HG03045 (cell line): ENCODE measurements at regions not wholly inside any gene's neighbourhood (a gene's known extent, or its start where the extent isn't known, plus 50 kb on each side); places are given as distances from the start of the nearest gene placed in this dataset.
"Not testable (repeated sequence)": the region's sequence is repeated elsewhere in the genome, so short reads cannot be mapped to it uniquely, and the experiment has no call there.

ENCODE experiments used
- ATAC-seq: cut with Tn5 transposase; IDR thresholded peaks from one replicate; pipeline ENCODE4 v1.9.1; 2021; ENCODE audit warnings: mild to moderate bottlenecking, moderate library complexity; ENCODE audit not compliant: unreplicated experiment

DNA sequence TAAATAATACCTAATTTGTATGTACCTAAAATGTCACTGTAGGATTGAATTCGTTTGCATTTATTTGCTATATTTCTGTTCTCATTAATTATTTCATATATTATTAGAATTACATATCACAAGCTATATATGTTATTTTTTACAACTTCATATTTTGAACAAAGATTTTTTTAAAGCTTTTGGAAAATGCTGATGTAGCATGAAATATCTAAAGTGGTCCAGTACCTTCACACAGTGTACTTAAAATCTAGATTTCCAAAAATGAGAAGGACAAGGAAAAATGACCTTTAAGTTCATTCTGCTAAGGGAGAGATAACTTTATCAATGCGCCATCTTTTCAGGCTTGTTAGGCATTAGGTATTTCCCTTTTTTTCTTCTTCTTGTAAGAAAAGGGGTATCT, 71.8 kb downstream of the LARP7 start:
- no peak for ATAC-seq

DNA sequence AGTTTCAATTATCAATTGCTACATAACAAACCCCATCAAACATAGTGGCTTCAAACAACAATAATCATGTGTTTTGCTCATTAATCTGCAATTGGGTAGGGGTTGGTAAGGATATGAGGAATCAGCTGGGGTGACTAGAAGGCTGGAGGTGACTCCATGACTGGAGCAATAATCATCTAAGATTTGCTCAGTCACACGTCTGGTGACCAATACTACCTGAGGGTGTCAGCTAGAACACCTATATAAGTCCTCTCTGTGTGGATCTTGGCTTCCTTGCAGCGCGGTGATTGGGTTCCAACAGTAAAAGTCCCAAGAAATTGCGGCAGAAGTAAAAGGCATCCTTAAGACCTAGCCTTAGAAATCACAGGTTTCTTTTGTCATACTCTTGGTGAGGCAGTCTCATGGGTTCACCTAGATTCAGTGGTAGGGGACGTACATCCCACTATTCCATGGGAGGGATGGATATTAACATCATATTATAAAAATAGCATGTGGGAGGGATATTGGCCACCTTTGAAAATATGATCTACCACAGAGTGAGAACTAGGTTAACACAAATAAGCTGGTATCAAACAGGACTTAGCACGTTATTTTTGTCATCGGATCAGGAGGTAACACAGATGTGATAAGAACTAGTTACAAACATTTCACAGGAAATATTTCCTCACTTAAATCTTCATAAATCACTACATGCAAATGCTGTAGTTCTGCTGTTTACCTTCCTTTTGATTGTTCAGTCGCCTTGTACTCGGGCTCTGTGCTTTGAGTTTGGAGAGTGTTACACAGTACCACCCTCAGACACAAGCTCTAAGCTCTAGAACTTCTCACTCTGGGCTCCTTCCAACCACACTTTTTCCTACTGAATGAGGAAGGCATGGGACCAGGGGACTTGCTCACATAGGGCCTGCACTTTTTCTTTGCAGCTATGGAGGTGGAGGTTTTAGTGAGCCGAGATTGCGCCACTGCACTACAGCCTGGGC, 78.3 kb downstream of the LARP7 start:
- ATAC-seq: no peak

DNA sequence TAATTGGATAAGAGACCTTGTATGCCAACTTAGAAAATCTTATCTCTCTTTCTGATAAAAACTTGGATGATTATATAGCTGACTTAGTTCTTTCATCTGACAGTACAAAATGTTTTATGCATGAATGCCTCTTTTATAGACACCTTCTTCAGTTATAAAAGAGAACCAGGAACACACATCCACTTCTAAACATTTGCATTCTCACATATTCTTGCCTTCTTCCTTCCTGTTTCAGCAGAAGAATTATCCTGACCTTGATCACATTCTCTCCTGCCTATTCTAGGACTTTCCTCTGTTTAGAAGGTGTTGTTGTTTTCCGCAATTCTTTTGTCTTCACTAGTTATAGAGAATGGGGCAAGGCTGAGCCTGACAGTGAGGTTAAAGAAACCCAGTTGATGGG, 80.9 kb downstream of the LARP7 start:
- no peak for ATAC-seq

DNA sequence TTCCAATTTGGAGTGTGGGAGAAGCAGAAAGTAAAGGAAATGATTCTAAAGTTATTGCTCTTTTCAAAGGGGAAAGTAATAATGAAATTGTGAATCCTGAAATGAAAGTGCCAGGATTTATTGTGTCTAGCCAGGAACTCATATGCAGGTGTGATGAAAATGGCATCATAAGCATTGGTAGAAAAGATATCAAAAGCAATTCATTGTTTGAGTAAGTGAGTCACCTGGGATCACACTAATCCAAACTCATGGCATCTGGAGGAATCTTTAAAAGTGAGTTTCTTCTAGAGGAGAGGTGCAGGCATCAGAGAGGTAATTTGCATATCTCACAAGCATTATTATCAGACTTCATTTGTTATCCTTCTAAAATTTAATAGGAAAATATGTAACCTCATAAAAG, 84.7 kb downstream of the LARP7 start:
- no peak for ATAC-seq

DNA sequence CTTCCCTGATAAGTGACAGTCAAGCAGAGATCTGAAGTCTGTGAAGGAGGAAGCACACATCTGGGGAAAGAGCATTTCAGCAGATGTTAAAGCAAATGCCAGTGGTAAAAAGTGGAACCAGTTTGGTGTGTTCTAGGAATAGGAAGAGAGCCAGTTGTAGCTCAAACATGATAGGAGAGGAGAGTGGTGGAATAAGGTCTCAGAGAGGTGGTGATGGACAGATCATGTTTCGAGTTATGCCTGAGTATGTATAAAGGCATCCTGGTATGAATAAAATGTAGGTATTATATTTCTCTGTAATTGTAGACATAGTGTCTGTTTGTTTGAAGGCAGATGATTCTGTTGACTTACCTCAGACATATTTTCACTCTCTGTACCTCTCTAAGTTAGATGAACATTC, 89.1 kb downstream of the LARP7 start:
- ATAC-seq: no peak

DNA sequence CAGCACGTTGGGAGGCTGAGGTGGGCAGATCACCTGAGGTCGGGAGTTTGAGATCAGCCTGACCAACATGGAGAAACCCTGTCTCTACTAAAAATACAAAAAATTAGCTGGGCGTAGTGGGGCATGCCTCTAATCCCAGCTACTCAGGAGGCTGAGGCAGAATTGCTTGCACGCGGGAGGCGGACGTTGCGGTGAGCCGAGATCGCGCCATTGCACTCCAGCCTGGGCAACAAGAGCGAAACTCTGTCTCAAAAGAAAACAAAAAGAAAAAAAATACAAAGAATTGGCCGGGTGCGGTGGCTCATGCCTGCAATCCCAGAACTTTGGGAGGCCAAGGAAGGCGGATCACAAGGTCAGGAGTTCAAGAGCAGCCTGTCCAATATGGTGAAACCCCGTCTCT, 90.8 kb downstream of the LARP7 start:
- ATAC-seq: not testable (repeated sequence)

DNA sequence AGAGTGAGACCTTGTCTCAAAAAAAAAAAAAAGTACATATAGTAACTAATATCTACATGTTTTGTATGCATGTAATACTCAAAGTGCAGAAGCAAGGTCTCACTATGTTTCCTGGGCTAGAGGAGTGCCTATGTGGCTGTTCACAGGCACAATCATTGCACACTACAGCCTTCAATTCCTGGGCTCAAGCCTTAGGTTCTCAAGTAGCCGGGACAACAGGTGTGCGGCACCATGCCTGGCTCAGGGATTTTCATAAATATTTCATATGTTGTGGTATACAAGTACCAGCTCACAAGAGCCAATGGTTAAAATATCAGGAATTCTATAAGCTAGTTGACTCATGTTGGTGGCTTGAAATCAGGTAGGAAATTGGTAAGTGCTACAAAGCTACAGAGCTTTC, 94.8 kb downstream of the LARP7 start:
- no peak for ATAC-seq

DNA sequence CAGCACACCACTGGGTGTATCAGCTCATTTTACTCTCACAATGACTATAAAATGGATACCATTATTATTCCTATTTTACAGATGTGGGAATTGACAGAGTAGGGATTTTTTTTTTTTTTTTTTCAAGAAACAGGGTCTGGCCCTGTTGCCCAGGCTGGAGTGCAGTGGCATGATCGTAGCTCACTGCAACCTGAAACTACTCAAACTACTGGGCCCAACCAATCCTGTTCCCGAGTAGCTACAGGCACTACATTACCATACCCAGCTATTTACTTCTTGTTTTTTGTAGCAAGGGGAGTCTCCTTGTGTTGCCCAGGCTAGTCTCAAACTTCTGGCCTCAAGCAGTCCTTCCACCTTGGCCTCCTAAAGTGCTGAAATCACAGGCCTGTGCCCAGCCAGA, 95.2 kb downstream of the LARP7 start:
- no peak for ATAC-seq

DNA sequence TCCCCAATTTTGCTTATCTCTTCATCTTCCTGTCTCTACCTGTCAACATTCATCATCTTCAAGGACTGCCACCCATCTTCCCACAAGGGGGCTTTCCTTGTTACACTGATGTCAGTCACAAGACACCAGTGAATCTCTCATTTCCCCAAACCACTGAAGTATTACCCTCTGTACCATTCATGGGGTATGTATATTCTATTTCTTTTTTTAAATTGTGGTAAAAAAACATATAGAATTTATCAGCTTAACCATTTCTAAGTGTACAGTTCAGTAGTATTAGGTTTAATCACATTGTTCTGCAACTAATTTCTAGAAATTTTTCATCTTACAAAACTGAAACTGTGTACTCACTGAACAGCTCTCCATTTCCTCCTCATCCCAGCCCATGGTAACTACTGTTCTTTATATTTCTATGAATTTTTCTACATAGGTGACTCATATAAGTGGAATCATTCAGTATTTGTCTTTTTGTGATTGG, 98.6 kb downstream of the LARP7 start:
- ATAC-seq: peak; percentile 73

DNA sequence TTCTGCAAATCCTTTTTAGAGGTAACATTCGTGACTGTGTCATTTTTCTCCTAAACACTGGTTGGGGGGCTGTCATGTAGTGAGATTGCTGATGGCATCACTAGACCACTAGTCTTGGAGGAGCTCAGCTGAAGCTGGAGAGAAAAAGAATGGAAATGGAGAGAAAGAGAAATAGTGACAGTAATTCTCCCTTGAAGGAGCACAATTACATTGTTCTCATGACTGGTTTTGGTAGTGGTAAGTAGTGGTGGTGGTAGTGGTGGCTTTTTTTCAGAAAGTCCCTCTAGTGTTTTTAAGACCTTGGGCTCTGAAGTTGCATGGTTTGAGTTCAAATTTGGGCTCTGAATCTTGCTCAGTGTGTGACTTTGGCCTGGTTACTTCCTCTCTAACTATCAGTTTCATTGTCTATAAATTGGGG, 99.8 kb downstream of the LARP7 start:
- no peak for ATAC-seq

DNA sequence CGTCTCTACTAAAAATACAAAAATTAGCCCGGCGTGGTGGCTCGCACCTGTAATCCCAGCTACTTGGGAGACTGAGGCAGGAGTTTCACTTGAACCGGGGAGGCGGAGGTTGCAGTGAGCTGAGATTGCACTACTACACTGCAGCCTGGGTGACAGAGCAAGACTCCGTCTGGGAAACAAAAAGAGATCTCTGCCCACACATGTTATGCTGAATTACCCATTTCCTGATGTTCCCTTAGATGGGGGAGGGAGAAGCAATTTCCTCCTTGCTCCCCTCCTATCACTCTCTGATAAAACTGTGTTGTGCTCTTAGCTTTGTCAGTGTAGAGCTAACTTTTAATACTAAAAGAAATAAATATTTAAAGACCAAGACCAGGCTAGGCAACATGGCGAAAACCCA, 102.5 kb downstream of the LARP7 start:
- ATAC-seq: no peak

DNA sequence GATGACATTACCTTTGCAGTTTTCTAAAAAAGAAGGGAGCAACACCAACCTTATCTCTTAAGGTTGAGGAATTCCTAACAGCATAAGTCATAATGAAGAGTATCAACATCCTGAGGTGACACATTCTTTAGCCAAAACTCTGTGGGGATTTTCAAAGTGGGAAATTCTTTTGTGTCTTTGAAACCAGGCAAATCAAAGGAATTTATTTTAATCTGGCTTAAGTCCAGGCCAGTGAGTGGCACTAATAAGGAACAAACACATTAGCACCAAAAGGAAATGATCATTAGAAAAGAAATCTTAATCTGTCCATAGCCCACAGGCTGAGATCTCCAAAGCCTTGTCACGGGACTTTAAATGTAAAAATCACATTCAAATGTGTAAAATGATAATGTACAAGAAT, 110.1 kb downstream of the LARP7 start:
- ATAC-seq: no peak

DNA sequence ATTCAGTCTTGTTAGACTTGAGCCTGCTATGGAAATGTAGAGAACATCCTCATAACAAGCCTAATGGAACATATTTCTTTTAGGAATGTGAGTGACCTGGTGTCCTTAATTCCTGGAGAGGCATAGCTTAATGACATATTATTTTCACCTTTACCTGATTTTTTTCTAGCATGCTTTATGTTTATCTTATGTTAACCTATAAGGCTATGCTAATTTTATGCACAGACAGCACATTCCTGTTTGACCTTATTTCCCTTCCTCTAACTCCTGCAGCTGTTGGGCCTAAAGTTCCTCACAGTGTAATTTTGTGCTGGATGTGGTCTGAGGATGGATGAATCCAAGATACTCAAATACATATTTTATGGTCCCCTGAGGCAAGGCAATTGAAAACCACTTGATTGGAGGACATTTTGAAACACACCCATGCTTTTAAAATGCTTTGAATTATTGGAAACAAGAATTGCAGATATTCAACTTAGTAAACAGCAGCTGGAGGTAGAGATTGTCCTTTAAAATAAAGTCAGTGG, 111.5 kb downstream of the LARP7 start:
- ATAC-seq: no peak

DNA sequence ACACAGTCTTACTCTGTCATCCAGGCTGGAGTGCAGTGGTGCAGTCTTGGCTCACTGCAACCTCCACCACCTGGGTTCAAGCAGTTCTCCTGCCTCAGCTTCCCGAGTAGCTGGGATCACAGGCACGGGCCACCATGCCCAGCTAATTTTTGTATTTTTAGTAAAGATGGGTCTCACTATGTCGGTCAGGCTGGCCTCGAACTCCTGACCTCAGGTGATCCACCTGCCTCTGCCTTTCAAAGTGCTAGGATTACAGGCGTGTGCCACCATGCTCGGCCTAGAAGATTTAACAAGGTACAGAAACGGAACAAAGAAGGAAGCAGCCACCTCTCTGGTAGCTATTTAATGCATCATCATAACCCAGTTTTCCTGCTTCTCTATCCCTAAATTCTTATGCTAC, 113.8 kb downstream of the LARP7 start:
- ATAC-seq: not testable (repeated sequence)

DNA sequence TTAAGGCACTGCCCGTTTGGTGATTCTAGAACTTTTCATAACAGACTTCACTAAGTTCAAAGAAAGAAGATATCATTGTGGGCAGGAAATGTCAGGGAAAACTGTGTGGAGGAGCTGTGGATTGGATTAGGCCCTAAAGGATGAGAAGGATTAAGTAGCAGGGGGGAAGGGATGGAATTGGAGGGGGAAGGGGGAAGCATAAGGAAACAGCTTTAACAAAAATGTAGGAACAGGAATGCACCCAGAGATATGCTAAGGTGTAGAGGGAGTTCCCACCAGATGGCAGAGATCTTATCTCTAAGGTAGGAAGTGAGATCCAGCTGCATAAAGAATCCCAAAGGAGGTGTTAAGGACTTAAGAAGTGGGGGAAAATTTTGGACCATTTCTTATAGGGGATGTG, 114.5 kb downstream of the LARP7 start:
- no peak for ATAC-seq

DNA sequence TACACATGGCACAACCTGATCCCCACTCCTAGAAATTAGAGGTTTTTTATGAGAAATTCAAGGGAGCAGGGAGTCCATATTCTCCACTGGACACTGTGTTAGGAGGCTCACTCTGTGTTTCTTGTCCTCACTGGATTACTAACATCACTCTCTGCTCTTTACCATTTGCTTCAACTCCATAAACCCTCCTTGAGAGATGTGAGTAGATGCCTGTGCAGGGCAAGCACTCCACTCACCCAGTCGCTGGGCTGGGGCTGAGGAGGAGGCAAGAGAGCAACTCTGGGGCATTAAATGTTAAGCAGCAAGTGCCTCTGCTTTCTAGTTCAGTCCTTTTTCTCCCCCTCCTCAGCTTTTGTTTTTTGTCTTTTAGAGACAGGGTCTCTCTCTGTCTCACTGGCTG, 115.1 kb downstream of the LARP7 start:
- ATAC-seq: no peak

DNA sequence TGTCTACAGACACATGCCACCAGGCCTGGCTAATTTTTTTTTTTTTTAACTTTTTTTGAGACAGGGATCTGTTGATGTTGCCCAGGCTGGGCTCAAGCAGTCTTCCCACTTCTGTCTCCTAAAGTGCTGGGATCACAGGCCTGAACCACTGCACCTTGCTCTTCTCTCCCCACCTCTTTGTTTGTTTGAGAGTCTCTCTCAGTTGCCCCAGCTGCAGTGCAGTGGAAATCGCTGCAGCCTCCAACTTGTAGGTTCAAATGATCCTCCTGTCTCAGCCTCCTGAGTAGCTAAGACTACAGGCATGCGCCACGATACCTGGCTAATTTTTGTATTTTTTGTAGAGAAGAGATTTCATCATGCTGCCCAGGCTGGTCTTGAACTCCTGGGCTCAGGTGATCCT, 115.6 kb downstream of the LARP7 start:
- ATAC-seq: no peak

DNA sequence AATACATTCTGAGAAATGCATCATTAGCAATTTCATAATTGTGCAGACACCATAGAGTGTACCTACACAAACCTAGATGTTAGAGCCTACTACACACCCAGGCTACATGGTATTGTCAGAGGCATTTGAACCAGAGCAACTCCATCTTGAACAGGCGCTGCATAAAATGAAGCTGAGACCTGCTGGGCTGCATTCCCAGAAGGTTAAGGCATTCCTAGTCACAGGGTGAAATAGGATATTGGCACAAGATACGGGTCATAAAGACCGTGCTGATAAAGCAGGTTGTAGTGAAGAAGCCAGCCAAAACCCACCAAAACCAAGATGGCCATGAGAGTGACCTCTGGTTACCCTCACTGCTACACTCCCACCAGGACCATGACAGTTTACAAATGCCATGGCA, 116.4 kb downstream of the LARP7 start:
- ATAC-seq: no peak

DNA sequence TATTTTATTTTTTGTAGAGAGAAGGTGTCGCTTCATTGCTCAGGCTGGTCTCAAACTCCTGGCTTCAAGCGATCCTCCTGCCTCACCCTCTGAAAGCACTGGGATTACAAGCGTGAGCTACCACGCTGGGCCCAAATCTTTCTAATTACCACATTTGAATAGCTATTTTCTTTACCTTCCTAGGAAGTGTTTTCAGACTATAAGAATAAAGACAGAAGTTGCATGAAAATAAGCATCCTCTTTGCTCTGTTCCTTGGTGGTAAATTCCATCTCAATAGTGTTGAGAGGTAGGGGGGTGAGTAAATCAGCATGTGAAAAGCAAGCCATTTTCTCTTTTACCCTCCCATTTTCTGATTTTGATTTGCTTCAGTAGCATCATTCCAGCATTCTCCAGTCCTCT, 122.4 kb downstream of the LARP7 start:
- no peak for ATAC-seq

DNA sequence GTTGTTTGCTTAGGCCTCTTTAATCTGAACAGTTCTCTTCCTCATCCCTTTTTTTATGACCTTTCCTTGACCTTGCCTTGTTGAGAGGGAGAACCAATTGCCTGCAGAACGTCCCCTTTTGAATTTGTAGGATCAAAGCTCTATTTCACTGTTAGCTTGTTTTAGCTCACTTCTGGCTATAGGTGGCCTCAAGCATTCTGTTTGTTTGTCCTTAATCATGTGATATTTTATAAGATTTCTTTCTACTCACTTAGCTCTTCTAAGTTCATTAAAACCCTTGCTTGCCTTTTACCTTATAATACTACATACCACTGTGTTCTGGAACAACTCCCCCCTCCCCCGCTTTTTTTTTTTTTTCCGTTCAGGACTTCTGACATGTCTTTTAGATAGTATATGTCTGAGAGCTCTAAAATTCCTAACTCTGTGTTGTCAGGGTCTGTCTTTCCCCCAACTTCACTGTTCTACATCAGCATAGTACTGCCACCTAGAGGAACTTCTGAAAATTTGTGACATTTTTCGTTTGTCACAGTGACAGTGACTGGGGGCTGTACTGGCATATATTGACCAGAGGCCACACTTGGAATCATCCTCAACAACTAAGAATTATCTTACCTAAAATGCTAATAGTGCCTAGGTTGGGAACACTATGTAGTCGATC, 128.5 kb downstream of the LARP7 start:
- ATAC-seq: no peak

DNA sequence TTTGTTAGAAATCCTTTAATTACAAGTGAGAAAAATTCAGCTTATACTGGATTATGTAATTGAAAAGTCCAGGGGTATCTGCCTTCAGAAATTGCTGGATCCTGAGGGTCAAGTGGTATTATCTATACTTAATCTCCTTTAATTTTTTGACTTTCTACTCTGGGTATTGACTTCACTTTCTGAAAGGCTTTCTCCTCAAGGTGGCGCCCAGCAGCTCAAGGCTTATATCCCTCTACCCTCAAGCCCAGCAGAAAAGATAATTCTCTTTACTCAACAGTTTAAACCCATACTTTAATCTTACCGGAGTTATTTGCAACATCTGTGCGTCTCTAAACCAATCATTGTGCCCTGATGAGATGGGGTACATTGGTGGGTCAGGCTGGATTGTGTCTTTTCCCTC, 129.5 kb downstream of the LARP7 start:
- no peak for ATAC-seq

DNA sequence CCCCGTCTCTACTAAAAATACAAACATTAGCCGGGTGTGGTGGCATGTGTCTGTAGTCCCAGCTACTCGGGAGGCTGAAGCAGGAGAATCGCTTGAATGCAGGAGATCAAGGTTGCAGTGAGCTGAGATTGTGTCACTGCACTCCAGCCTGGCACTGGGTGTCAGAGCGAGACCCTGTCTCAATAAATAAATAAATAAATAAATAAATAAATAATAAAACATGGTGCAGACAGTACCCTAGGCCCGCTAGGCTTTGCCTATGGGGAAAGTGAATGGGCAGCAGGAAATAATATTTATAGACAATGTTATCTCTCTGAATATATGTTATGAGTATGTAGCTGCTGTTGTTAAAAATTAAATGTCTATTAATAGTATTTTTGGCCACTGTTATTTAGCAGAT, 130.4 kb downstream of the LARP7 start:
- no peak for ATAC-seq
